H1 (cell line): ENCODE measurements at regions not wholly inside any gene's neighbourhood (a gene's known extent, or its start where the extent isn't known, plus 50 kb on each side); places are given as distances from the start of the nearest gene placed in this dataset.

Source experiments
- CBX8 ChIP-seq: fragments of 300-800, 300-1000 bp; sonication (generic); IDR thresholded peaks from 2 replicates; pipeline ENCODE4 v1.7.1; 2016; ENCODE audit warnings: low read depth, low read length, borderline replicate concordance
- EGR1 ChIP-seq: IDR thresholded peaks from 2 replicates; pipeline ENCODE4 v1.6.1; 2011; ENCODE audit warnings: low read depth, low read length, borderline replicate concordance
- EZH2 ChIP-seq: fragments of 200-600 bp; sonication (generic); IDR thresholded peaks from 2 replicates; pipeline ENCODE4 v1.7.1; 2012; ENCODE audit warnings: low read depth, mild to moderate bottlenecking, moderate library complexity, low read length, inconsistent platforms; ENCODE audit not compliant: severe bottlenecking
- RAD21 ChIP-seq, 2 experiments: IDR thresholded peaks in 1 of 2; conservative IDR thresholded peaks in 1 of 2; 2 replicates each; pipeline ENCODE4 v1.6.1; 2011; ENCODE audit warnings: low read depth in 2 of 2, low read length in 2 of 2, improper control_type of control experiment in 1 of 2, inconsistent platforms in 1 of 2, mild to moderate bottlenecking in 1 of 2, moderate library complexity in 1 of 2
- RFX5 ChIP-seq: IDR thresholded peaks from 2 replicates; pipeline ENCODE4 v1.6.1; 2011; ENCODE audit warnings: low read depth, low read length, improper control_type of control experiment, borderline replicate concordance
- RXRA ChIP-seq: IDR thresholded peaks from 2 replicates; pipeline ENCODE4 v1.6.1; 2011; ENCODE audit warnings: low read depth, mild to moderate bottlenecking, low read length, moderate library complexity; ENCODE audit not compliant: insufficient read depth
- SP1 ChIP-seq: IDR thresholded peaks from 2 replicates; pipeline ENCODE4 v1.6.1; 2011; ENCODE audit warnings: low read depth, low read length
- SP2 ChIP-seq: IDR thresholded peaks from 2 replicates; pipeline ENCODE4 v1.6.1; 2012; ENCODE audit warnings: mild to moderate bottlenecking, low read length, inconsistent platforms
- SP4 ChIP-seq: IDR thresholded peaks from 2 replicates; pipeline ENCODE4 v1.6.1; 2012; ENCODE audit warnings: low read length, inconsistent platforms
- SRF ChIP-seq: IDR thresholded peaks from 2 replicates; pipeline ENCODE4 v1.6.1; 2011; ENCODE audit warnings: mild to moderate bottlenecking, low read depth, low read length, moderate library complexity
- TAF1 ChIP-seq: IDR thresholded peaks from 2 replicates; pipeline ENCODE4 v1.6.1; 2011; ENCODE audit warnings: mild to moderate bottlenecking, low read depth, low read length
- TCF12 ChIP-seq: IDR thresholded peaks from 2 replicates; pipeline ENCODE4 v1.6.1; 2011; ENCODE audit warnings: low read depth, mild to moderate bottlenecking, low read length
- TF ChIP-seq, protein P1 (sequence below), 3 experiments: IDR thresholded peaks; 1 replicate in 2 of 3; 2 replicates in 1 of 3; pipeline versions ENCODE4 v1.5.1 to v1.6.1; 2011; ENCODE audit warnings: low read length in 3 of 3, mild to moderate bottlenecking in 3 of 3, inconsistent platforms in 2 of 3, low read depth in 1 of 3, moderate library complexity in 1 of 3; ENCODE audit not compliant: insufficient read depth in 1 of 3; ENCODE audit errors: control extremely low read depth in 1 of 3
- TF ChIP-seq, protein P2 (sequence below): IDR thresholded peaks from 2 replicates; pipeline ENCODE4 v1.6.1; 2011; ENCODE audit warnings: low read length, improper control_type of control experiment

DNA sequence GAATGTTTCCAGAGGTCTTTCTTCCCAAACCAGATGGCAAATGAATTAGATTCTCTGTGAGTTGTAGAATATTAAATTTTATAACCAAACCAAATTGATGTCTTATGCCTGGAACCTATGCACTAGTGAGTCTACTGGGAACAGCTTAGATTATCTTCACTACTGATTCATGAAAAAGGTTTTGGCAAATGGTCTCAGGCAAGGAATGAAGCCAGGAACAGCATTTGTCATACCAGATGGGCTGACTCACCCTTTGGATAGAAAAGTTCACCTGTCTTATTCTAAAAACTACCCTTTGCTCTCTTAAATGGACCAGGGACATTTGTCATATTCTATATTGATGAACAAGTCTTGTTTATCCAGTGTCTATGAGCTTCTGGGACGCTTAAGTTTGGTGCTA is 135.4 kb upstream of the ECI2 start:
- no peak for TF ChIP-seq RFX5
- TF ChIP-seq, protein P1, sequence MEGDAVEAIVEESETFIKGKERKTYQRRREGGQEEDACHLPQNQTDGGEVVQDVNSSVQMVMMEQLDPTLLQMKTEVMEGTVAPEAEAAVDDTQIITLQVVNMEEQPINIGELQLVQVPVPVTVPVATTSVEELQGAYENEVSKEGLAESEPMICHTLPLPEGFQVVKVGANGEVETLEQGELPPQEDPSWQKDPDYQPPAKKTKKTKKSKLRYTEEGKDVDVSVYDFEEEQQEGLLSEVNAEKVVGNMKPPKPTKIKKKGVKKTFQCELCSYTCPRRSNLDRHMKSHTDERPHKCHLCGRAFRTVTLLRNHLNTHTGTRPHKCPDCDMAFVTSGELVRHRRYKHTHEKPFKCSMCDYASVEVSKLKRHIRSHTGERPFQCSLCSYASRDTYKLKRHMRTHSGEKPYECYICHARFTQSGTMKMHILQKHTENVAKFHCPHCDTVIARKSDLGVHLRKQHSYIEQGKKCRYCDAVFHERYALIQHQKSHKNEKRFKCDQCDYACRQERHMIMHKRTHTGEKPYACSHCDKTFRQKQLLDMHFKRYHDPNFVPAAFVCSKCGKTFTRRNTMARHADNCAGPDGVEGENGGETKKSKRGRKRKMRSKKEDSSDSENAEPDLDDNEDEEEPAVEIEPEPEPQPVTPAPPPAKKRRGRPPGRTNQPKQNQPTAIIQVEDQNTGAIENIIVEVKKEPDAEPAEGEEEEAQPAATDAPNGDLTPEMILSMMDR (IDR thresholded peaks at IDR 0.05; ENCODE audit: control extremely low read depth in 1 of 3, insufficient read depth in 1 of 3, low read depth in 1 of 3, low read length in 3 of 3), result no peak
- TF ChIP-seq TCF12, result no peak
- no peak for TF ChIP-seq RAD21 (IDR thresholded peaks at IDR 0.05 in 1 of 2, conservative IDR thresholded peaks at IDR 0.05 in 1 of 2; ENCODE audit: low read depth in 2 of 2, low read length in 2 of 2)
- TF ChIP-seq RXRA, result no peak
- no peak for TF ChIP-seq TAF1
- TF ChIP-seq SP2, result no peak
- no peak for TF ChIP-seq EGR1
- TF ChIP-seq, protein P2, sequence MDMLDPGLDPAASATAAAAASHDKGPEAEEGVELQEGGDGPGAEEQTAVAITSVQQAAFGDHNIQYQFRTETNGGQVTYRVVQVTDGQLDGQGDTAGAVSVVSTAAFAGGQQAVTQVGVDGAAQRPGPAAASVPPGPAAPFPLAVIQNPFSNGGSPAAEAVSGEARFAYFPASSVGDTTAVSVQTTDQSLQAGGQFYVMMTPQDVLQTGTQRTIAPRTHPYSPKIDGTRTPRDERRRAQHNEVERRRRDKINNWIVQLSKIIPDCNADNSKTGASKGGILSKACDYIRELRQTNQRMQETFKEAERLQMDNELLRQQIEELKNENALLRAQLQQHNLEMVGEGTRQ, result no peak
- no peak for TF ChIP-seq EZH2
- no peak for TF ChIP-seq SRF
- no peak for TF ChIP-seq CBX8
- no peak for TF ChIP-seq SP4
- no peak for TF ChIP-seq SP1
